ENCODE measurements at regions not wholly inside any gene's neighbourhood (a gene's known extent, or its start where the extent isn't known, plus 50 kb on each side); places are given as distances from the start of the nearest gene placed in this dataset.

DNA sequence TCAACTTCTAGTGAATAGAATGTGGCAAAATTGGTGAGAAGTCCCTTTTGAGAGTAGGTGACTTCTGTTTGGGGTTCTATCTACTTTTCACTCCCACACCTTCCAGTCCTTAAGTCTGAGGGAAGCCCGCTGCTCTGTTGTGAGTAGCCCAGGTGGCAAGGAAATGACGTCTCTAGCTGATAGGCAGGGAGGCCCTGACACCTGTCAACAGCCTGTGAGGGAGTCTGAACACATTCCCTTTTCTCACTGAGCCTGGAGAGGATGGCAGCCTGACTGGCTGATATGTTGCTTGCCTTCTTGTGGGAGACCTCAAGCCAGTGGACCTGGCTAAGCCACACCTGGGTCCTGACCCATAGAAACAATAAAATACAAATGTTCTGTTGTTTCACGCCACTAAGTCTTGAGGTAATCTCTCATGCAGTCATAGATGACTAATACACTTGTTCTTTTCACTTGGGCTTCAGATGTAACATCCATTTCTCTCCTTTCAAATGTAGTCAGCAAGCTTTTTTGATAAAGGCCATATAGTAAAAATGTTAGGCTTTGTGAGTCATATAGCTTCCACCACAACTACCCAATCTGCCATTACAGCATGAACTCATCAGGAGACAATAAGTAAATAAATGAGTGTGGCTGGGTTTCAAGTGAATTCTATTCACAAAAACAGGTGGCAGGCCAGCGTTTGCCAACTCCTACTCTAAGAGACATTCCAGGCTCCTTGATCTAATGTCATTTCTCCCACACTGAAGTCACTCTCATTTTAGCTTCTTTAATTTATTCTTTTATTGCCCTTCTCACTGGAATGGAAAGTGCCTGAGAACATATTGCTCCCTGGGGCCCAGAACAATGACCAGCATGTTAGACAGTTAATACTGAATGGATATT is 265.1 kb upstream of the MAD2L1 start:
- CTCF ChIA-PET: no interaction called here
- DNase-seq: no peak

DNA sequence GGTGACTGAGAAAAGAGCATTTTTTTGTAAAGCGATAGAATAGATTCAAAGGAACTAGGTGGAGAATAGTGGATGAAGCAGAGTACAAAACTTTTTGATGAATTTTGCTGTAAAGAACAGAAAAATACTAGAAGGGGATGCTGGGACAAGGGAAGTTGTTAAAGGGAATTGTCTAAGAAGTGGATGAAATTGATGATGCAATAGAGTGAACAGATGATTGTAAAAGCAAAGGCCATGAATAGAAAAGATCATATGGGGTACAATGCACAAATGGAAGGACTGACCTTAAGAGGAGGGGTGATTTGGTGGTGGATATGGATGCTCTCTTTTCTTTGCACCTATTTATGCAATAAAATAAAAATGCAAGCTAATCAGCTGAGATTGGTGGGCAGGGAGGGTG is 262.7 kb upstream of the MAD2L1 start:
- H2AFZ ChIP-seq: no peak overlapping the region
- H3K9me2 ChIP-seq (ENCODE audit: insufficient read depth): no peaks in the 10 kb centered on the region
- ChIA-PET CTCF (no interaction called here), POLR2A (ENCODE audit: unreplicated experiment) (no interaction called here)
- no peaks in the 10 kb centered on the region for H3K36me3 ChIP-seq (ENCODE audit: low read depth)
- TF ChIP-seq EZH2 (IDR thresholded peaks at IDR 0.05; ENCODE audit: low read depth): no peak
- TF ChIP-seq, protein P1, sequence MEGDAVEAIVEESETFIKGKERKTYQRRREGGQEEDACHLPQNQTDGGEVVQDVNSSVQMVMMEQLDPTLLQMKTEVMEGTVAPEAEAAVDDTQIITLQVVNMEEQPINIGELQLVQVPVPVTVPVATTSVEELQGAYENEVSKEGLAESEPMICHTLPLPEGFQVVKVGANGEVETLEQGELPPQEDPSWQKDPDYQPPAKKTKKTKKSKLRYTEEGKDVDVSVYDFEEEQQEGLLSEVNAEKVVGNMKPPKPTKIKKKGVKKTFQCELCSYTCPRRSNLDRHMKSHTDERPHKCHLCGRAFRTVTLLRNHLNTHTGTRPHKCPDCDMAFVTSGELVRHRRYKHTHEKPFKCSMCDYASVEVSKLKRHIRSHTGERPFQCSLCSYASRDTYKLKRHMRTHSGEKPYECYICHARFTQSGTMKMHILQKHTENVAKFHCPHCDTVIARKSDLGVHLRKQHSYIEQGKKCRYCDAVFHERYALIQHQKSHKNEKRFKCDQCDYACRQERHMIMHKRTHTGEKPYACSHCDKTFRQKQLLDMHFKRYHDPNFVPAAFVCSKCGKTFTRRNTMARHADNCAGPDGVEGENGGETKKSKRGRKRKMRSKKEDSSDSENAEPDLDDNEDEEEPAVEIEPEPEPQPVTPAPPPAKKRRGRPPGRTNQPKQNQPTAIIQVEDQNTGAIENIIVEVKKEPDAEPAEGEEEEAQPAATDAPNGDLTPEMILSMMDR (conservative IDR thresholded peaks at IDR 0.05): no peak
- H3K79me2 ChIP-seq (ENCODE audit: low read depth): no peaks in the 10 kb centered on the region
- BruUV-seq (replicated peaks): no TSS peak
- no peaks in the 10 kb centered on the region for H3K27me3 ChIP-seq (ENCODE audit: insufficient read depth, low read depth)
- intact Hi-C loops (cut with micrococcal nuclease; ENCODE audit: unreplicated experiment): no loop called here
- no peaks in the 10 kb centered on the region for H4K20me1 ChIP-seq (ENCODE audit: insufficient read depth)
- H3K4me1 ChIP-seq (replicated peaks; ENCODE audit: insufficient read depth): no peaks in the 10 kb centered on the region
- no peaks in the 10 kb centered on the region for H3F3A ChIP-seq (ENCODE audit: insufficient read depth, low read depth)
- H3K9me3 ChIP-seq (ENCODE audit: insufficient read depth, low read depth): no peaks in the 10 kb centered on the region; the same call in 1 of the 2 replicates
- H3K27ac ChIP-seq: no peak overlapping the region
- no peak overlapping the region for H3K4me3 ChIP-seq
- DNase-seq: no peak
- H3K4me2 ChIP-seq: no peak overlapping the region

More for the DNA sequence above, 265.1 kb upstream of the MAD2L1 start:
- H3K9me2 ChIP-seq (ENCODE audit: insufficient read depth): no peaks in the 10 kb centered on the region
- intact Hi-C loops (cut with micrococcal nuclease; ENCODE audit: unreplicated experiment): loop anchor here (1.0 kb wide), 1 partner anchor 28 kb away; no protein-coding TSS in a partner anchor
- no peaks in the 10 kb centered on the region for H3F3A ChIP-seq (ENCODE audit: insufficient read depth, low read depth)
- no peak overlapping the region for H3K4me2 ChIP-seq
- H3K27me3 ChIP-seq (ENCODE audit: insufficient read depth, low read depth): no peaks in the 10 kb centered on the region
- TF ChIP-seq, protein P1 (conservative IDR thresholded peaks at IDR 0.05): no peak
- TF ChIP-seq EZH2 (IDR thresholded peaks at IDR 0.05; ENCODE audit: low read depth): no peak
- no TSS peak for BruUV-seq (replicated peaks)
- H4K20me1 ChIP-seq (ENCODE audit: insufficient read depth): no peaks in the 10 kb centered on the region
- no peaks in the 10 kb centered on the region for H3K79me2 ChIP-seq (ENCODE audit: low read depth)
- H3K4me3 ChIP-seq: no peak overlapping the region
- H3K27ac ChIP-seq: no peak overlapping the region
- no peaks in the 10 kb centered on the region for H3K36me3 ChIP-seq (ENCODE audit: low read depth)
- H2AFZ ChIP-seq: no peak overlapping the region
- POLR2A ChIA-PET (ENCODE audit: unreplicated experiment): interaction anchor here (0.5 kb wide), 1 partner anchor 12 kb away, joined by 3 read pairs; no protein-coding TSS in a partner anchor
- H3K9me3 ChIP-seq (ENCODE audit: insufficient read depth, low read depth): no peaks in the 10 kb centered on the region; the same call in 1 of the 2 replicates
- H3K4me1 ChIP-seq (replicated peaks; ENCODE audit: insufficient read depth): no peaks in the 10 kb centered on the region

DNA sequence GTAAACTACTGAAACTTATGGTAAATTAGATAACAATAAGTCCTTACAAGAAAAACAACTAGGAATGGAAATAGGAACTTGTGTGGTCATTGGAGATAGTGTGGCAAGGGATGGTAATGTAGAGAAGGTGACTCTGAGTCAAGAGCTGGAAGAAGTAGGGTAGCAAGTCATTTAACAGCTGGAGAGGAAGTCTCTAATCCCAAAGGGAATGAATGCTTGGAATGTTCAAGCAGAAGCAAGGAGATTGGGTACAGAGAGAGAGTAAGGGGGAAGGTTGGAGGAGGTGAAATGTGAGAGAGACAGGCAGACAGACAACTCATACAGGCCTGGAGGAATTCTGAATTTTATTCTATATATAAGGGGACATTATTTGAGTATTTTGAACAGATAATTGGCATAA is 260.6 kb upstream of the MAD2L1 start:
- ChIA-PET CTCF (no interaction called here), POLR2A (ENCODE audit: unreplicated experiment) (no interaction called here)
- intact Hi-C loops (cut with micrococcal nuclease; ENCODE audit: unreplicated experiment): no loop called here
- H3K9me3 ChIP-seq (ENCODE audit: insufficient read depth, low read depth): no peaks in the 10 kb centered on the region
- H3K4me1 ChIP-seq (replicated peaks; ENCODE audit: insufficient read depth): no peaks in the 10 kb centered on the region
- TF ChIP-seq, protein P1 (conservative IDR thresholded peaks at IDR 0.05): no peak
- TF ChIP-seq EZH2 (IDR thresholded peaks at IDR 0.05; ENCODE audit: low read depth): no peak
- no peak overlapping the region for H3K4me2 ChIP-seq
- no peaks in the 10 kb centered on the region for H3K27me3 ChIP-seq (ENCODE audit: insufficient read depth, low read depth)
- H3F3A ChIP-seq (ENCODE audit: insufficient read depth, low read depth): no peaks in the 10 kb centered on the region
- BruUV-seq (replicated peaks): no TSS peak
- H4K20me1 ChIP-seq (ENCODE audit: insufficient read depth): no peaks in the 10 kb centered on the region
- DNase-seq: no peak
- H3K79me2 ChIP-seq (ENCODE audit: low read depth): no peaks in the 10 kb centered on the region
- H3K9me2 ChIP-seq (ENCODE audit: insufficient read depth): no peaks in the 10 kb centered on the region
- no peak overlapping the region for H3K27ac ChIP-seq
- H3K36me3 ChIP-seq (ENCODE audit: low read depth): no peaks in the 10 kb centered on the region
- no peak overlapping the region for H3K4me3 ChIP-seq
- no peak overlapping the region for H2AFZ ChIP-seq
